ENCODE measurements at regions not wholly inside any gene's neighbourhood (a gene's known extent, or its start where the extent isn't known, plus 50 kb on each side); places are given as distances from the start of the nearest gene placed in this dataset.

DNA sequence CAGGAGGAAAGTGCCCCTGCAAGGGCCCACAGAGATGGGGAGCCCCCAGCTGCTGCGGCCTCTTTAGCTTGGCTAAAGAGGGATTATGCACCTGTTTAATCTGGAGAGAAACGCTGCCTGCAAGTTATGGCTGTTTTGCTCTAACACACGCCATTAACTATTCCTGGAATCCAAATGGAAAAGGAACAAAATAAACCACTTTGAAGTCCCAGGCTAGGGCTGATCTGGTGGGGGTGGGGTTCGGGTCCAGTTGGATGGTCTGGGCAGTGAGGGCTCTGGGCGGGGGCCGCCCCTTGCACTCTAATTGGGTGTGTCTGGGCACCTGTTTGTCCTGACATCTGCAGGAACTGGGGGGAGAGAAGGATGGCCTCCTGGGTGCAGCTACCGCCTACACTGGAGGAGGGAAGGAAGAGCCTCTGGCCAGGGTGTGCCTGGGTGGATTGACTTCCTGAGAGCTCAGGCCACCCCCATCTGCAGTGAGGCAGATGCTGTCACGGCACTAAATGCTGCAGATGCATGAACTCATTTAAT, 300.6 kb downstream of the ZEB1 start:
- 0 out of 2 replicates have a peak, but pooled peaks cover 3% of the 10 kb centered on the region for H3K27me3 ChIP-seq (ENCODE audit: control insufficient read depth, low read length)
- H4K20me1 ChIP-seq (ENCODE audit: control insufficient read depth, insufficient read depth, low read depth, low read length) = no peaks in the 10 kb centered on the region
- peaks cover 4% of the 10 kb centered on the region; the same call in 1 of the 2 replicates for H3K9me3 ChIP-seq (ENCODE audit: control insufficient read depth, insufficient read depth, low read length)
- no peaks in the 10 kb centered on the region for H3K9me2 ChIP-seq (replicated peaks; ENCODE audit: control insufficient read depth, low read length)
- no peaks in the 10 kb centered on the region for H3K4me1 ChIP-seq (ENCODE audit: control insufficient read depth, low read length)
- no peaks in the 10 kb centered on the region for H3K36me3 ChIP-seq (ENCODE audit: control insufficient read depth, low read length)
- no peak overlapping the region for H3K4me2 ChIP-seq (ENCODE audit: low read length)
- no peaks in the 10 kb centered on the region for H3K79me2 ChIP-seq (ENCODE audit: control insufficient read depth, low read length)
- TF ChIP-seq, protein P1, sequence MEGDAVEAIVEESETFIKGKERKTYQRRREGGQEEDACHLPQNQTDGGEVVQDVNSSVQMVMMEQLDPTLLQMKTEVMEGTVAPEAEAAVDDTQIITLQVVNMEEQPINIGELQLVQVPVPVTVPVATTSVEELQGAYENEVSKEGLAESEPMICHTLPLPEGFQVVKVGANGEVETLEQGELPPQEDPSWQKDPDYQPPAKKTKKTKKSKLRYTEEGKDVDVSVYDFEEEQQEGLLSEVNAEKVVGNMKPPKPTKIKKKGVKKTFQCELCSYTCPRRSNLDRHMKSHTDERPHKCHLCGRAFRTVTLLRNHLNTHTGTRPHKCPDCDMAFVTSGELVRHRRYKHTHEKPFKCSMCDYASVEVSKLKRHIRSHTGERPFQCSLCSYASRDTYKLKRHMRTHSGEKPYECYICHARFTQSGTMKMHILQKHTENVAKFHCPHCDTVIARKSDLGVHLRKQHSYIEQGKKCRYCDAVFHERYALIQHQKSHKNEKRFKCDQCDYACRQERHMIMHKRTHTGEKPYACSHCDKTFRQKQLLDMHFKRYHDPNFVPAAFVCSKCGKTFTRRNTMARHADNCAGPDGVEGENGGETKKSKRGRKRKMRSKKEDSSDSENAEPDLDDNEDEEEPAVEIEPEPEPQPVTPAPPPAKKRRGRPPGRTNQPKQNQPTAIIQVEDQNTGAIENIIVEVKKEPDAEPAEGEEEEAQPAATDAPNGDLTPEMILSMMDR (IDR thresholded peaks at IDR 0.05; ENCODE audit: low read depth, low read length, poor library complexity, severe bottlenecking) = no peak
- TF ChIP-seq EZH2phosphoT487 (IDR thresholded peaks at IDR 0.05; ENCODE audit: borderline replicate concordance, low read length) = no peak
- H3K4me3 ChIP-seq (ENCODE audit: low read length) = no peak overlapping the region
- H3K27ac ChIP-seq (ENCODE audit: low read depth, low read length) = no peak overlapping the region
- no peaks in the 10 kb centered on the region for H3F3A ChIP-seq (ENCODE audit: control insufficient read depth, insufficient read depth)

DNA sequence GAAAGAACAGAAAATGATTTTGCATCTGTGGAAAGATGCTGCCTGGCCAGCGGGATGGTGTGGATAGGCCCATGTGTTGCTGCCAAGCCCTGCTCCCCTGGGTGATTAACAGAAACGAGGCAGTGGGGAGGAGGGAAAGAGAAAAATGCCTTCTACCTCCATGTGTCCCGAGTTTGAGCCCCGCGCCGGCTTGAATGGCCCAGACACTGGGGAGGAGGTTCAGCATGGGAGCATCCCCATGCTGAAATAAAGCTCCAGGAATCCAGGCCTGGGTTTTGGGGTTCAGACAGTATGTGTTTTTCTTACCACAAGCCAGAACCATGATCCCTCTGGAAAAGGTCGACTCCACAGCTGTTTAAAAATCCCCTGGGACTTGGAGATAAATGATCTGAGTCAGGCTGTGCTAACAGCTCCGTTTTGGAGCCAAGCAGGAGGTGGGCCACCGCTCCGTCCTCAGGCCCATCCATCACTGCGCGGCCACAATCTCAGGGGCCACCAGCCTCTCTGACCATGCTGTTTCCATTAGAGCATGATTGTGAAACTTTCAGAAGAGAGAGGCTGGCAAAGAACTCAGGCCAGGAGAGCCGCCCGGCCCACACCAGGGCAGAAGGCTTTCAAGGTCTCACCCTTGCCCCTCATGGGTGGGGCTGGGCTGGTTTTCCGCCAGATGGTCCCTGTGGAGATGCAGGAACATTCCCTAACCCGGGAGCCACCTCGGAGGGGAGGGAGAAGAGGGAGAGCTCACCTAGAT, 299.7 kb downstream of the ZEB1 start:
- Histone ChIP-seq H3K4me3 (ENCODE audit: low read length) (no peak overlapping the region), H3K9me2 (replicated peaks; ENCODE audit: control insufficient read depth, low read length) (no peaks in the 10 kb centered on the region), H3K79me2 (ENCODE audit: control insufficient read depth, low read length) (no peaks in the 10 kb centered on the region), H3K4me1 (ENCODE audit: control insufficient read depth, low read length) (no peaks in the 10 kb centered on the region), H3K36me3 (ENCODE audit: control insufficient read depth, low read length) (no peaks in the 10 kb centered on the region), H4K20me1 (ENCODE audit: control insufficient read depth, insufficient read depth, low read depth, low read length) (no peaks in the 10 kb centered on the region), H3K9me3 (ENCODE audit: control insufficient read depth, insufficient read depth, low read length) (no peaks in the 10 kb centered on the region), H3K27me3 (ENCODE audit: control insufficient read depth, low read length) (0 out of 2 replicates have a peak, but pooled peaks cover 5% of the 10 kb centered on the region), H3K27ac (ENCODE audit: low read depth, low read length) (no peak overlapping the region), H3K4me2 (ENCODE audit: low read length) (no peak overlapping the region), H3F3A (ENCODE audit: control insufficient read depth, insufficient read depth) (no peaks in the 10 kb centered on the region)
- TF ChIP-seq, protein P1 (IDR thresholded peaks at IDR 0.05; ENCODE audit: low read depth, low read length, poor library complexity, severe bottlenecking) = no peak
- TF ChIP-seq EZH2phosphoT487 (IDR thresholded peaks at IDR 0.05; ENCODE audit: borderline replicate concordance, low read length) = no peak

DNA sequence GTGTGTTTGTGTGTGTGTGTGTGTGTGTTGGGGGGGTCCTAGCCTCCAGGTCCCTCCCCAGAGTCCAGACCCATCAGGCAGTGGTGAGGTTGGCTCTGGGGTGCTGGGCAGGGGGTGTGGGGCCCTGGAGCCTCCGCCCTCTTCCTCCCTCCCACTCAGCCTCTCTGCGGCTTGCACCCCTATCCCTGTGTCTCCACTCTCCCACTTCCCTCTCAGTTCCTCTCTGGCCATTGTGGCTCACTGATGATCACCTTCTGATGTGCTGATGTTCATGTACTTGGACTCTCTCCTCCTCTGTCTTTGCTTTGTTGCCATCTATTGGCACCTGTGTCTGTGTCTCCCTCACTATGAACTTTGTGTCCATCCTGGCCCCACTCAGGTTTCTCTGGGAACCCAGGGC, 298.7 kb downstream of the ZEB1 start:
- no peaks in the 10 kb centered on the region for H3K4me1 ChIP-seq (ENCODE audit: control insufficient read depth, low read length)
- no peaks in the 10 kb centered on the region for H4K20me1 ChIP-seq (ENCODE audit: control insufficient read depth, insufficient read depth, low read depth, low read length)
- no peak overlapping the region for H3K27ac ChIP-seq (ENCODE audit: low read depth, low read length)
- H3F3A ChIP-seq (ENCODE audit: control insufficient read depth, insufficient read depth) = no peaks in the 10 kb centered on the region
- 0 out of 2 replicates have a peak, but pooled peaks cover 9% of the 10 kb centered on the region for H3K27me3 ChIP-seq (ENCODE audit: control insufficient read depth, low read length)
- no peak for TF ChIP-seq EZH2phosphoT487 (IDR thresholded peaks at IDR 0.05; ENCODE audit: borderline replicate concordance, low read length)
- TF ChIP-seq, protein P1 (IDR thresholded peaks at IDR 0.05; ENCODE audit: low read depth, low read length, poor library complexity, severe bottlenecking) = no peak
- H3K79me2 ChIP-seq (ENCODE audit: control insufficient read depth, low read length) = no peaks in the 10 kb centered on the region
- no peaks in the 10 kb centered on the region for H3K9me2 ChIP-seq (replicated peaks; ENCODE audit: control insufficient read depth, low read length)
- no peaks in the 10 kb centered on the region for H3K9me3 ChIP-seq (ENCODE audit: control insufficient read depth, insufficient read depth, low read length)
- H3K4me2 ChIP-seq (ENCODE audit: low read length) = no peak overlapping the region
- no peak overlapping the region for H3K4me3 ChIP-seq (ENCODE audit: low read length)
- no peaks in the 10 kb centered on the region for H3K36me3 ChIP-seq (ENCODE audit: control insufficient read depth, low read length)
